GM23338 (cell line): ENCODE measurements at regions not wholly inside any gene's neighbourhood (a gene's known extent, or its start where the extent isn't known, plus 50 kb on each side); places are given as distances from the start of the nearest gene placed in this dataset.

ENCODE experiments used
- ATAC-seq: fragments of 200-7000 bp; cut with Tn5 transposase; 3 replicates; pipeline ENCODE4 v1.9.1; 2020
- DNase-seq: peaks from one replicate; pipeline ENCODE4 v3.0.0-alpha.2; 2015; ENCODE audit warnings: low spot score
- H2AFZ ChIP-seq: fragments of 200-600 bp; sonication (generic); 2 replicates; pipeline ENCODE4 v1.8.0; 2016; ENCODE audit warnings: antibody characterized with exemption, mild to moderate bottlenecking, moderate library complexity
- H3F3A ChIP-seq: fragments of 200-600 bp; sonication (generic); replicated peaks from 2 replicates; pipeline ENCODE4 v1.8.0; 2017; ENCODE audit warnings: antibody characterized with exemption, mixed run types, low read depth
- H3K27ac ChIP-seq: fragments of 200-600 bp; sonication (generic); 2 replicates; pipeline ENCODE4 v1.6.1; 2016; ENCODE audit warnings: low read depth
- H3K27me3 ChIP-seq: fragments of 200-600 bp; sonication (generic); 2 replicates; pipeline ENCODE4 v1.8.0; 2016; ENCODE audit warnings: mild to moderate bottlenecking, mixed run types, moderate library complexity; ENCODE audit not compliant: insufficient read depth
- H3K36me3 ChIP-seq: fragments of 200-600 bp; sonication (generic); 2 replicates; pipeline ENCODE4 v1.8.0; 2016; ENCODE audit warnings: mild to moderate bottlenecking; ENCODE audit not compliant: insufficient read depth
- H3K4me1 ChIP-seq: fragments of 200-600 bp; sonication (generic); 2 replicates; pipeline ENCODE4 v1.8.0; 2016; ENCODE audit warnings: mild to moderate bottlenecking, moderate library complexity; ENCODE audit not compliant: insufficient read depth
- H3K4me2 ChIP-seq: fragments of 200-600 bp; sonication (generic); 2 replicates; pipeline ENCODE4 v1.7.1; 2017; ENCODE audit warnings: mixed run types
- H3K4me3 ChIP-seq: fragments of 200-600 bp; sonication (generic); 2 replicates; pipeline ENCODE4 v1.6.1; 2016; ENCODE audit warnings: mixed run types
- H3K79me2 ChIP-seq: fragments of 200-600 bp; sonication (generic); replicated peaks from 2 replicates; pipeline ENCODE4 v1.8.0; 2017; ENCODE audit warnings: mild to moderate bottlenecking; ENCODE audit not compliant: insufficient read depth
- H3K9me2 ChIP-seq: fragments of 200-600 bp; sonication (generic); 2 replicates; pipeline ENCODE4 v1.8.0; 2017; ENCODE audit not compliant: insufficient read depth
- H4K20me1 ChIP-seq: fragments of 200-600 bp; sonication (generic); replicated peaks from 2 replicates; pipeline ENCODE4 v1.8.0; 2017; ENCODE audit warnings: mild to moderate bottlenecking; ENCODE audit not compliant: insufficient read depth
- H3K27ac Mint-ChIP-seq: 2 replicates; pipeline ENCODE4 v1.8.0; 2020; ENCODE audit warnings: inconsistent platforms, mild to moderate bottlenecking, moderate library complexity, mixed read lengths
- H3K27me3 Mint-ChIP-seq: 3 replicates; pipeline ENCODE4 v1.8.0; 2022; ENCODE audit warnings: low read depth, mild to moderate bottlenecking, moderate library complexity, mixed read lengths, inconsistent platforms; ENCODE audit not compliant: insufficient read depth, poor library complexity
- H3K36me3 Mint-ChIP-seq: 3 replicates; pipeline ENCODE4 v1.8.0; 2021; ENCODE audit warnings: low read depth, mild to moderate bottlenecking, inconsistent platforms, moderate library complexity, mixed read lengths
- H3K4me1 Mint-ChIP-seq: 3 replicates; pipeline ENCODE4 v1.8.0; 2020; ENCODE audit warnings: mild to moderate bottlenecking, inconsistent platforms, mixed read lengths
- H3K4me3 Mint-ChIP-seq: 3 replicates; pipeline ENCODE4 v1.8.0; 2021; ENCODE audit warnings: moderate library complexity, mild to moderate bottlenecking, inconsistent platforms, mixed read lengths
- H3K9me3 Mint-ChIP-seq: 3 replicates; pipeline ENCODE4 v1.8.0; 2020; ENCODE audit warnings: moderate library complexity, mild to moderate bottlenecking, inconsistent platforms, mixed read lengths
- CREB1 ChIP-seq: fragments of 250-450 bp; sonication (Bioruptor Pico); IDR thresholded peaks from 2 replicates; pipeline ENCODE4 v1.5.0; 2020; ENCODE audit warnings: low read depth, mild to moderate bottlenecking, moderate library complexity
- CTCF ChIP-seq, 2 experiments: fragments of 200-600 bp in 1 of 2; sonication (generic) in 1 of 2; conservative IDR thresholded peaks; 2 replicates each; pipeline versions ENCODE4 v1.5.1 to v1.6.1; 2016 to 2017; ENCODE audit warnings: antibody characterized with exemption in 2 of 2, low read depth in 2 of 2, mild to moderate bottlenecking in 2 of 2, moderate library complexity in 1 of 2
- ETS1 ChIP-seq: IDR thresholded peaks from 2 replicates; pipeline ENCODE4 v1.6.1; 2016; ENCODE audit warnings: antibody characterized with exemption
- EZH2 ChIP-seq: fragments of 200-600 bp; sonication (generic); IDR thresholded peaks from one replicate; pipeline ENCODE4 v1.8.0; 2017; ENCODE audit warnings: antibody characterized with exemption, mild to moderate bottlenecking, low read depth; ENCODE audit not compliant: unreplicated experiment
- EZH2phosphoT487 ChIP-seq: fragments of 200-600 bp; sonication (generic); IDR thresholded peaks from one replicate; pipeline ENCODE4 v1.8.1; 2018; ENCODE audit warnings: antibody characterized with exemption; ENCODE audit not compliant: unreplicated experiment
- JUNB ChIP-seq: IDR thresholded peaks from one replicate; pipeline ENCODE4 v1.6.1; 2016; ENCODE audit warnings: antibody characterized with exemption; ENCODE audit not compliant: unreplicated experiment
- NANOG ChIP-seq: IDR thresholded peaks from 2 replicates; pipeline ENCODE4 v1.6.1; 2016; ENCODE audit warnings: antibody characterized with exemption, borderline replicate concordance
- POLR2AphosphoS5 ChIP-seq: IDR thresholded peaks from 2 replicates; pipeline ENCODE4 v1.6.1; 2016; ENCODE audit warnings: antibody characterized with exemption, low read depth
- REST ChIP-seq: IDR thresholded peaks from one replicate; pipeline ENCODE4 v1.6.1; 2018; ENCODE audit warnings: antibody characterized with exemption; ENCODE audit not compliant: unreplicated experiment
- STAT1 ChIP-seq: IDR thresholded peaks from one replicate; pipeline ENCODE4 v1.6.1; 2016; ENCODE audit warnings: antibody characterized with exemption; ENCODE audit not compliant: unreplicated experiment
- ZNF114 ChIP-seq: fragments of 250-450 bp; sonication (Bioruptor Pico); IDR thresholded peaks from 2 replicates; pipeline ENCODE4 v1.5.0; 2020; ENCODE audit warnings: mild to moderate bottlenecking, moderate library complexity
- ZNF331 ChIP-seq: fragments of 250-450 bp; sonication (Bioruptor Pico); IDR thresholded peaks from 2 replicates; pipeline ENCODE4 v1.5.0; 2020; ENCODE audit warnings: low read depth, mild to moderate bottlenecking, moderate library complexity
- ZNF462 ChIP-seq: fragments of 250-450 bp; sonication (Bioruptor Pico); IDR thresholded peaks from 2 replicates; pipeline ENCODE4 v1.5.0; 2020; ENCODE audit warnings: mild to moderate bottlenecking, moderate library complexity

GRCh38 chr11:95516175-95516574 lies 273.4 kb downstream of the FAM76B start:
- Histone ChIP-seq H3K9me2 (peaks cover 3% of the 10 kb centered on the region; the same call in 1 of the 2 replicates), H3K27me3 (no peaks in the 10 kb centered on the region), H4K20me1 (no peaks in the 10 kb centered on the region), H3K4me3 (no peak overlapping the region), H3F3A (no peaks in the 10 kb centered on the region), H3K4me2 (no peak overlapping the region), H2AFZ (no peak overlapping the region), H3K4me1 (no peaks in the 10 kb centered on the region), H3K27ac (no peak overlapping the region), H3K79me2 (no peaks in the 10 kb centered on the region), H3K36me3 (no peaks in the 10 kb centered on the region)
- Mint-ChIP-seq H3K27me3 (peaks cover 3% of the 10 kb centered on the region), H3K36me3 (no peaks in the 10 kb centered on the region), H3K4me1 (peaks cover 9% of the 10 kb centered on the region; the same call in 1 of the 3 replicates), H3K27ac (no peak overlapping the region), H3K4me3 (no peak overlapping the region), H3K9me3 (no peaks in the 10 kb centered on the region)
- ATAC-seq (no peak), DNase-seq (no peak)
- TF ChIP-seq EZH2 (no peak), JUNB (no peak), ZNF114 (CRISPR knock-in tag) (no peak), ZNF331 (CRISPR knock-in tag) (no peak), STAT1 (no peak), ZNF462 (no peak), EZH2phosphoT487 (no peak), ETS1 (no peak), CTCF (conservative IDR thresholded peaks at IDR 0.05; ENCODE audit: low read depth in 2 of 2) (no peak), NANOG (no peak), REST (no peak), CREB1 (no peak), POLR2AphosphoS5 (no peak)
